Glomerular endothelial cell (primary cell): ENCODE measurements at regions not wholly inside any gene's neighbourhood (a gene's known extent, or its start where the extent isn't known, plus 50 kb on each side); places are given as distances from the start of the nearest gene placed in this dataset.
"Not testable (repeated sequence)": the region's sequence is repeated elsewhere in the genome, so short reads cannot be mapped to it uniquely, and the experiment has no call there.

Experiments used
- DNase-seq: peaks from one replicate; pipeline ENCODE4 v3.0.0-alpha.2; 2011; ENCODE audit warnings: low read depth, low spot score; ENCODE audit errors: extremely low read depth

DNA sequence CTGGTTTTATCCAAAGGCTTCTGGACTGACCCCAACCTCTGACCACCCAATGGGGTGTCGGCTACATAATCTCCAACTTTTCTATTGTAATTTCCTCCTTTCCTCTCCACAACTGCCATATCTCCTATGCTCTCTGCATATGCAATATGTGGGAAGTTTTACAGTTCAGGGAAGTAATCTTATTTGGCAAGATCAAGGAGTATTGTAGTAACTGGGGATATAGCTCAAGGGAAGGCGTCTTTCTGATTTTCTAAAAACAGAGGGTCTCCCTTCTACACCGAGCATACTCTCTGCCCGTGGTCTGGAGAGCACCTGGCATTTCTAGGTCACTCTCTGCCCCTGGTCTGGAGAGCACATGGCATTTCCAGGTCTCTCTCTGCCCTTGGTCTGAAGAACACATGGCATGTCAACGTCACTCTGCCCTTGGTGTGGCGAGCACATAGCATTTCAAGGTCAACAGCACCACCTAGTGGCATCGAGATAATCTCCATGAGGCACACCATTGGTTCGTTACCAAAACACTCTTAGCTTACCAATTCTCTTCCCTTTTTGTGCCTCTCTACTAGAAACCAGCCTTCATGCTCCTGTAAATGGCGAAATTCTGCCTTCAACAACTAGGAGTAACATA is 616.4 kb upstream of the NUDT12 start:
- no peak for DNase-seq

DNA sequence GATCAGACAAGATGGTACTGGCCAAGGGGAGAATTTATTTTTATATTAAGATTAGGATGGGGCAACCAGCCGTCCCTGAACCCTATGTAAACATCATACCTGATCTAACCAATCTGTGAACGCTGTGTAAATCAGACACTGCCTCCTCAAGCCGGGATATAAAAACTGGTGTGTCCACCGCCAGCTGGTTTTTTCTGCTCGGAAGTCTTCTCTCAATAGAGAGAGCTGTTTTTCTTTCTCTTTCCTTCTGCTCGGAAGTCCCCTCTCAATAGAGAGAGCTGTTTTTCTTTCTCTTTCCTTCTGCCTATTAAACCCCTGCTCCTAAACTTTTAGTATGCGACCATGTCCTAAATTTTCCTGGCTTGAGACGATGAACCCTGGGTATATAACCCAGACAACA is 615.5 kb upstream of the NUDT12 start:
- no peak for DNase-seq

DNA sequence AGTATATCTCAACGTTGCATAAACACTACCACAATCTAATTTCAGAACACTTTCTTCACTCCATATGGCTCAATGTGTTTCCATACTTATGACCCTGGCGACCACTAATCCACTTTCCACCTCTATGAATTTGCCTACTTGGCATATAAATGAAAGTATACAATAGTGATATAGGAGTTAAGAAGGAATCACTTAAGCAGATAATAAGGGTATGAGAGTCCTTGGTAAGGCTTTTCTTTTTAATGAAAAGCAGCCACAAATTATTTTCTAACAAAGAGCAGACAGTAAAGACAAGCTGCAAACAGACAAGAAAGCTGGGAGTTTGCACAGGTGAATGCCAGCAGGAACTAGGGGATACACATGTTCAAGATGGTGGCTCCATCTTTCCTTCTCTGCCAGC is 615.1 kb upstream of the NUDT12 start:
- no peak for DNase-seq

DNA sequence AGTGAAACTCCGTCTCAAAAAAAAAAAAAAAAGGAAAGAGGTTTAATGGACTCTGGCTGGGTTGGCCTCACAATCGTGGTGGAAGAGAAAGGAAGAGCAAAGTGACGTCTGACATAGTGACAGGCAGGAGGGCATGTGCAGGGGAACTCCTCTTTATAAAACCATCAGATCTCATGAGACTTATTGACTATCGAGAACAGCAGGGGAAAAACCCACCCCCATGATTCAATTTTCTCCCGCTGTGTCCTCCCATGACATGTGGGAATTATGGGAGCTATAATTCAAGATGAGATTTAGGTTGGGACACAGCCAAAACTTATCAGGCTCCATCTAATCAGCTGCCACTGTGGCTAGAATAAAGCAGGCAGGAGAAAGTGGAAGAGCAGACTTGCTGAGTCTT is 610.4 kb upstream of the NUDT12 start:
- DNase-seq = no peak

DNA sequence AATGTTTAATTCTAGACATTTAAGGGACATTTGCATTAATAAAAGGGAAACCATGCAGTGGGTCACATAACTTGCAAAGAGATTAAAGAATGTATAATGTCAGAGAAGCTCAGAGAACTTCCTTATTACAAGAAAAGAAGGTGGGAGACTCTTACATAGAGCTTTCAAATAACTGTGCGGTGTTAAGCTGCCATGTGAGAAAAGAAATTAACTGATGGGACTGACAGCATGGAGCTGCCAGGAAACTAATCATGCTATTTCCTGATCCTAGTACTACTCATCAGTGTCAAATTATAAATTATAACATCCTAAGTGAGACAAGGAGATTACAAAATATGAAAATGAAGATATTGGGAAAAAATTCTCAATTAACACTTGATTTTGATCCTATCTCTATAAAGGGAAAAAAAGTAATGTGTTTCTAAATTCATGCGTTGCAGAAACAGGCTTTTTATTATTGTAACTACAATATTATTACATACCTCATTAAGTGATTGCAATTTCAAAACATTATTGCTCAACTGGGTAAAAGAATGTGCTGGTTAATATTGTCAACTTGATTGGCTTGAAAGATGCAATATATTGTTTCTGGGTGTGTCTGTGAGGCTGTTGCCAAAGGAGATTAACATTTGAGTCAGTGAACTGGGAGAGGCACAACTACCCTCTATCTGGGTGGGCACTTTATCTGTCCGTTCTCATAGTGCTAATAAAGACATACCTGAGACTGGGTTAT is 609.5 kb upstream of the NUDT12 start:
- no peak for DNase-seq

GRCh38 chr5:104170926-104171325 is 608.3 kb upstream of the NUDT12 start:
- no peak for DNase-seq

GRCh38 chr5:104146652-104147051 is 584.1 kb upstream of the NUDT12 start:
- no peak for DNase-seq

DNA sequence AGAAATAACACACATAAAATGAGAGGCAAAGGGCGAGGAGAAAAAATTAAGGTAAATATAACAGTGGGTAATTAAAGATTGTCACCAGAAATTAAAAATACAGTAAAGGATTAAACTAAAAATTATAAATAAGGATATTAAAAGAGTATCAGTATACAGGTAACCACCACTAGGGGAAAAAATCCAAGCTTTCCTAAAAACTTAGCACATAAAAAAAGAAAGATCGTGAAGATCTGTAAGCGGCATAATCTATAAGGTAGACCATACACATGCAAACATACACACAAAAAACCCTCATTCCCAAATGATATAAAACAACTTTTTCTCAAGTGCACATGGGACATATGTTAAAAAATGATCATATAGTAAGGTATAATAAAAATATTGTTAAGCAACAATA is 577.3 kb upstream of the NUDT12 start:
- DNase-seq = no peak

GRCh38 chr5:104130320-104130719 is 567.7 kb upstream of the NUDT12 start:
- DNase-seq = no peak

DNA sequence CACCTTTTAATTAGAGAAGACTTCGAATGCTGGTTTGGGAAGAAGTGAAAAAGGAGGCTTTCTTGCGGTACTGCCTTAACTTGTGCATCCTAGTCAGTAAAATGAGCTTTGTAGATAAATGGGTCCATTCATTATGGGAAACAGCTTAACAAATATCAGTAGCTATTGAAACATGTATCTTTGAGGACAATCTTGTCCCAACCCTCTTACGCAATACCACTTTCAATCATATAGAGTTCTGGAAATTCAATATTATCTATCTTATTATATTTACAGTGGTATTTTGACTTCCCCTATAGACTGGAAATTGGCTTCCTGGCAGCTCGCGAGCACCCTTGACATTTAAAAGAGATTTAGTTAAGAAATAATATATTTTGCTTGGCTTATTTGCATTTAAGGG is 565.8 kb upstream of the NUDT12 start:
- DNase-seq = no peak

DNA sequence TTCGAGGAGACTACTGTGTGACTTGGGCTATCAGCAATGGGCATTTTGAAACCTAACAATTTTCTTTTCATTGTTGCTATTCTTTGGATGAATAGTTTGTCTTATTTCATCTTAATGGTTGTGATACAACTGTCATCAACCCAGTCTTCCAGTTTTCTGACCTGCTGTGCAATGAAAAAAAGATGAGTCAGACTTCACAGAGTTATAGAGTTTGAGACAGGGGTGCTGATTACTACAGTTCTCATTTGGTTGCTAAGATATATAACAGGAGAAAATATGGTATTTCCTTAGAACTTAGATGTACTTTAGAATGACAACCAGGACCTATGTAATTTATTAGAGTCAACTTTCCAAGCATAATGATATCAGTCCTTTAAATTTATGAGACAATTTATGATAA is 564.4 kb upstream of the NUDT12 start:
- DNase-seq = no peak

DNA sequence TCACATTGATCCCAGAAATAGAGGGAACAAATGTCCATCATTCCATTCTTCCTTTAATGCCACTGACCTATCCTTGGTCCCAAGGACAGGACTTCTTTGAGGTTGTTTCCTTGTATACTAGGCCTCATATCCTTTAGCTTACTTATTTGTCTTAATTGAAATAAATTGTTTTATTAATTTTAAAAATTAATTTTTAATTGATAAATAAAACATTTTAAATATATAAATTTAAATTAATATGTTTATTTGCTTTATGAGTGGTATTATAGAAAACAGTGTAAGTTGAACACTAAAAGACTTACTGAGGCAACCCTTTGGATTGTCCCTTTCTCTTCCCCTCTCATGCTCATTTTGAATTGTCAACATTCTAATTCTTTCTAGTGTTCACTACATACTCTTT is 556.9 kb upstream of the NUDT12 start:
- DNase-seq = no peak

- no peak for DNase-seq
Measured at GRCh38 chr5:104111632-104112031, 549.0 kb upstream of the NUDT12 start.

DNA sequence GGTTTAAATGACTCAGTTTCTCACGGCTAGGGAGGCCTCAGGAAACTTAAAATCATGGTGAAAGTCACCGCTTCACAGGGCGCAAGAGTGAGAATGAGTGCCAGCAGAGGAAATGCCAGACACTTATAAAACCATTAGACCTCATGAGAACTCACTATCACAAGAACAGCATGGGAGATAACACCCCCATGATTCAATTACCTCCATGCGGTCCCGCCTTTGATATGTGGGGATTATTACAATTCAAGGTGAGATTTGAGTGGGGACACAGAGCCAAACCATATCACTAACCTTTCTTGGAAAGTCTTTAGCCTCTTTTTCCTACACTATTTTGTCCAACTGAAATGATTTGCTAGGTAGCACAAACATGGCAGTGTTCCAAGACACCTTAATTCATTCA is 533.9 kb upstream of the NUDT12 start:
- no peak for DNase-seq

DNA sequence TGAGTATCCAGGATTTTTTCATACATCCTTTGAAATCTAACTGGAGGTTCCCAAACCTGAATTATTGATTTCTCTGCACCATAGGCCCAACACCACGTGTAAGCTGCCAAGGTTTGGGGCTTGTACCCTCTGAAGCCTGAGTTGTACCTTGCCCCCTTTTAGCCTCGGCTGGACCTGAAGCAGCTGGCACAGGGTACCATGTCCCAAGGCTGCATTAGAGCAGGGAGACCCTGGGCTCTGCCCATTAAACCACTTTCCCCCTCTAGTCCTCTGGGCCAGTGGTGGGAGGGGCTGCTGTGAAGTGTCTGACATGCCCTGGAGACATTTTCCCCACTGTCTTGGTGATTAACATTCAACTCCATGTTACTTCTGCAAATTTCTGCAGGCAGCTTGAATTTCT is 532.9 kb upstream of the NUDT12 start:
- DNase-seq = no peak

DNA sequence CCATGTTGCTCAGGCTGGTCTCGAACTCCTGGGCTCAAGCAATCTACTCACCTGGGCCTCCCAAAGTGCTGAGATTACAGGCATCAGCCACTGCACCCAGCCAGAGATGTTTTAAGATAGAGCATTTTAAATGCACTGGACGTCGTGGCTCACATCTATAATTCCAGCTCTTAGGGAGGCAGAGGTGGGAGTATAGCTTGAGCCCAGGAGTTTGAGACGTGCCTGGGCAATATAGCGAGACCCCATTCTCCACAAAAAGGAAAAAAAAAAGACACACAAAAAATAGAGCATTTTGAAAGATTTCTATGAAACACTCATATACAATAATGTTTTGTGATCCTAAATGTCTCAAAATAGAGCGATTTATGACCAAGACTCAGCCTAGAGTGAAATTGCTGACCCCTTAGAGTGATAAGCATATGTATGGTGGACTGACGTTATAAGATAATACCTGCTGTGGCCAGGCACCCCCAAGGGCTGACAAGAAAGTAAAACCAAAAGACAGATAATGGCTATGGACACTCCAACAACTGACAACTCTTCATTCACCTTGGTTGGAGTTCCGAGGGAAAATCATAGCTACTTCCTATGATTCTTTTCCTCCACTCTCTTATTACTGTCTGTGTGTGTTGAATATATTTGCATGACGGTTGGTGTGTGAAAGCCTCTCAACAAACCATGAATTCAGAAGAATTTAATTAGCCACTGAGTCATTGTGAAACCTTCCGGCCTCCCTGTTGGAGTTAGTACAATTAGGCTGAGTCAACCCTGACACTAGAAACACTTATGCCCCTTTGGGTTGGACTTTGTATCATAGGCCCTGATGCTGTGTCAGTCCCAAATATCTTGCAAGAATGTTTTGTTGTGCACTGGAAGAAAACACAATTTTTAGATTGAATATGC is 526.5 kb upstream of the NUDT12 start:
- no peak for DNase-seq

DNA sequence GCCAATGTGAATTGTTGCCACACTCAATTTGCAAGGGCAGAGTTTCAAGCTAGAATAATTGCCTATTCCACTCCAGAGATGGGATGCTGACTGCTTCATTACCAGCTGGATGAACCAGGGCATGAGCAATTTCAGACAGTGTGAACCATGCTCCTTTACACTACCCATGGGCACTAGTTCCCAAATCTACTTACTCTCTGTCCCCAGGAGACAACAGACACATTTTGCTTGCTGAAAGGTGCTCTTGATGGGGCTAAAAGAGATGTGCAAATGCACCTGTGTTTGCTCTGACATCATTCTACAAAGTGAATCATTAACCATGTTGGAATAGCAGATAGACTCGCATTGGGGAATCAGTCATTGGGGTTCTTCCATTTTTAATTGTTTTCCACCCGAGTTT is 522.3 kb upstream of the NUDT12 start:
- no peak for DNase-seq

GRCh38 chr5:104082754-104083153 is 520.2 kb upstream of the NUDT12 start:
- no peak for DNase-seq

DNA sequence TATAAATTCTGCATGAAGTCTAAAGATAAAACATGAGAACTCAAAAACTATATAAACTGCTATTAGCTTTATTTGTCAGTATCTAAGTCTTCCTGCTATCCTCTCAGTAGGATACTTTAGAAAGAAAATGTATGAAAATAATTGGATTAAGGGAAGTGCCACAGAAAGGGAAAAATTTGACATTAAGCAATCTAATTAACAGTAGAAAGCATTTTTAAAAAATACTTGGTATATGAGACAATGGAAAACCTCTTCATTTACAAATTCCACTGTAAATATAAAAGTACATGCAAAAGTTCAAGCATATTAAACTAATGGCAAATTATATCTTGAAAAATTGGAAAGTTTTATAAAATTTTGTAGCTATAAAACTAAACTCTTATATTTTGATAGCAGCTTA is 518.6 kb upstream of the NUDT12 start:
- DNase-seq = no peak

- no peak for DNase-seq
Measured at GRCh38 chr5:104080646-104081175, 518.1 kb upstream of the NUDT12 start.

DNA sequence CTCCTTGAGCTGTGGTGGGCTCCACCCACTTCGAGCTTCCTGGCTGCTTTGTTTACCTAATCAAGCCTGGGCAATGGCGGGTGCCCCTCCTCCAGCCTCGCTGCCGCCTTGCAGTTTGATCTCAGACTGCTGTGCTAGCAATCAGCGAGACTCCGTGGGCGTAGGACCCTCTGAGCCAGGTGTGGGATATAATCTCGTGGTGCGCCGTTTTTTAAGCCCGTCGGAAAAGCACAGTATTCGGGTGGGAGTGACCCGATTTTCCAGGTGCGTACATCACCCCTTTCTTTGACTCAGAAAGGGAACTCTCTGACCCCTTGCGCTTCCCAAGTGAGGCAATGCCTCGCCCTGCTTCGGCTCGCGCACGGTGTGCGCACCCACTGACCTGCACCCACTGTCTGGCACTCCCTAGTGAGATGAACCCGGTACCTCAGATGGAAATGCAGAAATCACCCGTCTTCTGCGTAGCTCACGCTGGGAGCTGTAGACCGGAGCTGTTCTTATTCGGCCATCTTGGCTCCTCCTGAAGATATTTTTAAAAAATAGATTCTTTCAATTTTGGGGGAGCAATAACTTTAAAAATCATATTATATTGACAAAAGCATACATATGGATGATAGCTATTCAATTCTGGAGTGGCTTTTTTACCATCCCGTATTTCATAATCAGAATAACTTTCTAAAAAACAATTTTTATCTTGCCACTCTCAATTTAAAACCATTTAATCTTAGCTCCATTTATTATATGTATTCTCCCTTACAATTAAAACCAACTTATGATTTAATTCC is 517.5 kb upstream of the NUDT12 start:
- not testable (repeated sequence) for DNase-seq
